Tibial nerve (tissue), 4 donors: ENCODE measurements at regions not wholly inside any gene's neighbourhood (a gene's known extent, or its start where the extent isn't known, plus 50 kb on each side); places are given as distances from the start of the nearest gene placed in this dataset.

Experiments used
- EP300 ChIP-seq, 2 donors: sonication (generic); formaldehyde crosslinking; IDR thresholded peaks; one replicate each; pipeline ENCODE4 v1.6.1; 2017; ENCODE audit warnings: antibody characterized with exemption in 2 of 2, mild to moderate bottlenecking in 1 of 2
- POLR2A ChIP-seq, 2 donors: fragments of 450-650 bp; IDR thresholded peaks; one replicate each; pipeline ENCODE4 v1.6.1; 2017; ENCODE audit warnings: antibody characterized with exemption in 2 of 2, mild to moderate bottlenecking in 2 of 2, moderate library complexity in 2 of 2
- TF ChIP-seq, protein P1 (sequence below), 5 experiments: fragments of 200-600 bp in 3 of 5; fragments of 450-650 bp in 2 of 5; sonication (generic) in 3 of 5; IDR thresholded peaks; one replicate each; pipeline ENCODE4 v1.5.1; 2016 to 2019; ENCODE audit warnings: antibody characterized with exemption in 5 of 5, mild to moderate bottlenecking in 3 of 5, moderate library complexity in 2 of 5

DNA sequence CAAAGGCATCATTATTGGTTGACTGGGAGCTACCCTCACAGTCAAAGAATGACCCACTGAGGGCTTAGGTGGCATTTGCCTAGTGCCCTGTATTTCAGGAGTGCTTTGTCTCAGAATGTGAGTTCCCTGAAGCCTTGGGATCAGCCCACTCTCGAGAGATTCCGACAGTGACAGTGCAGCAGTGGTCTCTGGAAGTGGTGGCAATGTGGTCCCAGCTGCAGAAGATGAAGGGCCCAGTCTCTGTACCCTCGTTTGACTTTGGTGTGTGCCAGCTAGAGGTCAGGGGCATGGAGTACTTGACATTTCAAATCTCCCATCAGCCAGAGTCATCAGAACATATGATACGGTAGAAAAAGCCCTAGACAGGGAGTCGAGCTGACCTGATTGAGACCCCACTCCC is 153.7 kb downstream of the EFNB1 start:
- TF ChIP-seq POLR2A (IDR thresholded peaks at IDR 0.05) (no peak), EP300 (IDR thresholded peaks at IDR 0.05) (no peak)
- TF ChIP-seq, protein P1, sequence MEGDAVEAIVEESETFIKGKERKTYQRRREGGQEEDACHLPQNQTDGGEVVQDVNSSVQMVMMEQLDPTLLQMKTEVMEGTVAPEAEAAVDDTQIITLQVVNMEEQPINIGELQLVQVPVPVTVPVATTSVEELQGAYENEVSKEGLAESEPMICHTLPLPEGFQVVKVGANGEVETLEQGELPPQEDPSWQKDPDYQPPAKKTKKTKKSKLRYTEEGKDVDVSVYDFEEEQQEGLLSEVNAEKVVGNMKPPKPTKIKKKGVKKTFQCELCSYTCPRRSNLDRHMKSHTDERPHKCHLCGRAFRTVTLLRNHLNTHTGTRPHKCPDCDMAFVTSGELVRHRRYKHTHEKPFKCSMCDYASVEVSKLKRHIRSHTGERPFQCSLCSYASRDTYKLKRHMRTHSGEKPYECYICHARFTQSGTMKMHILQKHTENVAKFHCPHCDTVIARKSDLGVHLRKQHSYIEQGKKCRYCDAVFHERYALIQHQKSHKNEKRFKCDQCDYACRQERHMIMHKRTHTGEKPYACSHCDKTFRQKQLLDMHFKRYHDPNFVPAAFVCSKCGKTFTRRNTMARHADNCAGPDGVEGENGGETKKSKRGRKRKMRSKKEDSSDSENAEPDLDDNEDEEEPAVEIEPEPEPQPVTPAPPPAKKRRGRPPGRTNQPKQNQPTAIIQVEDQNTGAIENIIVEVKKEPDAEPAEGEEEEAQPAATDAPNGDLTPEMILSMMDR (IDR thresholded peaks at IDR 0.05) = no peak
